Karpas-422 (cell line): ENCODE measurements at regions not wholly inside any gene's neighbourhood (a gene's known extent, or its start where the extent isn't known, plus 50 kb on each side); places are given as distances from the start of the nearest gene placed in this dataset.
"Not testable (repeated sequence)": the region's sequence is repeated elsewhere in the genome, so short reads cannot be mapped to it uniquely, and the experiment has no call there.

Source experiments
- DNase-seq: peaks from one replicate; pipeline ENCODE4 v3.0.0-alpha.2; 2015
- H2AFZ ChIP-seq: fragments of 200-600 bp; sonication (generic); 2 replicates; pipeline ENCODE4 v1.6.1; 2014; ENCODE audit warnings: antibody characterized with exemption, low read length, mixed read lengths
- H3K27ac ChIP-seq: fragments of 200-600 bp; sonication (generic); 2 replicates; pipeline ENCODE4 v1.5.1; 2014; ENCODE audit warnings: mild to moderate bottlenecking, low read length, moderate library complexity
- H3K27me3 ChIP-seq: fragments of 200-600 bp; sonication (generic); 2 replicates; pipeline ENCODE4 v1.6.1; 2014; ENCODE audit warnings: low read length, mixed read lengths
- H3K36me3 ChIP-seq: fragments of 200-600 bp; sonication (generic); 2 replicates; pipeline ENCODE4 v1.6.1; 2014; ENCODE audit warnings: low read length, mixed read lengths; ENCODE audit not compliant: insufficient read depth
- H3K4me1 ChIP-seq: fragments of 200-600 bp; sonication (generic); 2 replicates; pipeline ENCODE4 v1.6.1; 2014; ENCODE audit warnings: mild to moderate bottlenecking, low read length, mixed read lengths
- H3K4me2 ChIP-seq: fragments of 200-600 bp; sonication (generic); 2 replicates; pipeline ENCODE4 v1.6.1; 2014; ENCODE audit warnings: low read length, low read depth, mild to moderate bottlenecking; ENCODE audit not compliant: poor library complexity, severe bottlenecking
- H3K4me3 ChIP-seq: fragments of 200-600 bp; sonication (generic); 2 replicates; pipeline ENCODE4 v1.5.1; 2014; ENCODE audit warnings: mild to moderate bottlenecking, antibody characterized with exemption, low read length, mixed read lengths
- H3K79me2 ChIP-seq: fragments of 200-600 bp; sonication (generic); 2 replicates; pipeline ENCODE4 v1.6.1; 2014; ENCODE audit warnings: mild to moderate bottlenecking, low read length, mixed read lengths
- H3K9ac ChIP-seq: fragments of 200-600 bp; sonication (generic); 2 replicates; pipeline ENCODE4 v1.6.0; 2014; ENCODE audit warnings: low read length
- H3K9me2 ChIP-seq: fragments of 200-600 bp; sonication (generic), shearing (Covaris generic); replicated peaks from 2 replicates; pipeline ENCODE4 v1.6.0; 2014; ENCODE audit warnings: mild to moderate bottlenecking, low read length, moderate library complexity; ENCODE audit not compliant: insufficient read depth
- H3K9me3 ChIP-seq: fragments of 300-700, 200-600 bp; sonication (generic); 2 replicates; pipeline ENCODE4 v1.6.1; 2014; ENCODE audit warnings: low read length, mixed read lengths
- H4K20me1 ChIP-seq: fragments of 200-600 bp; sonication (generic); 2 replicates; pipeline ENCODE4 v1.6.1; 2014; ENCODE audit warnings: mild to moderate bottlenecking, antibody characterized with exemption, low read length, low read depth; ENCODE audit not compliant: insufficient read depth

GRCh38 chr7:46108272-46108671 lies 187.2 kb upstream of the IGFBP3 start:
- no peak overlapping the region for H2AFZ ChIP-seq
- H3K36me3 ChIP-seq = no peaks in the 10 kb centered on the region
- DNase-seq = no peak
- H3K9me2 ChIP-seq = no peaks in the 10 kb centered on the region
- no peak overlapping the region for H3K9ac ChIP-seq
- no peaks in the 10 kb centered on the region for H3K4me1 ChIP-seq
- no peaks in the 10 kb centered on the region for H4K20me1 ChIP-seq
- no peak overlapping the region for H3K4me3 ChIP-seq
- H3K4me2 ChIP-seq = no peak overlapping the region
- H3K9me3 ChIP-seq = no peaks in the 10 kb centered on the region
- H3K27me3 ChIP-seq = no peaks in the 10 kb centered on the region
- no peaks in the 10 kb centered on the region for H3K79me2 ChIP-seq
- no peak overlapping the region for H3K27ac ChIP-seq

DNA sequence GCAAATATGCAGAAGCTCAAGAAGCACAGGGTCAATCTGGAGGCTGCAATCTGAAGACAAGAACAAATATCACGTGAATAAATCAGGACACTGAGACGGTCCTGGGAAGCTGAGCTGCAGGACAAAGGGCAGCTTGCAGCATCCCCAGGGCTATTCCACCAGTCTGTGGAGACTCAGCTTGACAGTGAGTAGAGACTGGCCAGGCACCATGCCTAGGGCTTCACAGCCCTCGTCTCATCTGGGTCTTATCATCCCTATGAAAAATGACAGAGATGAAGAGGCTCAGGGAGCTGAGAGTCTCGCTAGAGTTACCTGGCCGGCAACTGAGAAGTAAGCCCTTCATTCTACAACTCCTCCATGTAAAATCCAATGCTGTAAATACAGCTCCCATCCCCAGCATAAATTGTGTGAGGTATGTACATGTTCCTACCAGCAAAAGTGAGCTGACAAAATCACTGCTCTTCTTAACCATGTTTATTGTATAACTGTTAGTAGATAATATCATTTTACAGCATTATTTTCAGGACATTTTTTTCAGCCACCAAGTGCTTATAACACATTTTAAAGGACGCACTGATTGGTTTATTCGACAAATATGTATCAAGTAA lies 186.6 kb upstream of the IGFBP3 start:
- Histone ChIP-seq H3K4me1 (no peaks in the 10 kb centered on the region), H2AFZ (no peak overlapping the region), H4K20me1 (no peaks in the 10 kb centered on the region), H3K36me3 (no peaks in the 10 kb centered on the region), H3K9me2 (no peaks in the 10 kb centered on the region), H3K4me3 (no peak overlapping the region), H3K9ac (no peak overlapping the region), H3K4me2 (no peak overlapping the region), H3K9me3 (no peaks in the 10 kb centered on the region), H3K27ac (no peak overlapping the region), H3K27me3 (no peaks in the 10 kb centered on the region), H3K79me2 (no peaks in the 10 kb centered on the region)
- no peak for DNase-seq

- no peaks in the 10 kb centered on the region for H3K4me1 ChIP-seq
- no peak overlapping the region for H3K9ac ChIP-seq
- no peak overlapping the region for H3K4me2 ChIP-seq
- H3K27me3 ChIP-seq = no peaks in the 10 kb centered on the region
- H3K9me2 ChIP-seq = no peaks in the 10 kb centered on the region
- no peaks in the 10 kb centered on the region for H3K9me3 ChIP-seq
- H3K4me3 ChIP-seq = no peak overlapping the region
- no peaks in the 10 kb centered on the region for H3K79me2 ChIP-seq
- H4K20me1 ChIP-seq = no peaks in the 10 kb centered on the region
- no peak for DNase-seq
- no peaks in the 10 kb centered on the region for H3K36me3 ChIP-seq
- no peak overlapping the region for H2AFZ ChIP-seq
- no peak overlapping the region for H3K27ac ChIP-seq
Observed at GRCh38 chr7:46100521-46100920, 179.4 kb upstream of the IGFBP3 start.

GRCh38 chr7:46099076-46099475 lies 178.0 kb upstream of the IGFBP3 start:
- no peaks in the 10 kb centered on the region for H4K20me1 ChIP-seq
- no peak overlapping the region for H3K9ac ChIP-seq
- H2AFZ ChIP-seq = no peak overlapping the region
- no peaks in the 10 kb centered on the region for H3K9me3 ChIP-seq
- no peak overlapping the region for H3K4me2 ChIP-seq
- no peak overlapping the region for H3K4me3 ChIP-seq
- H3K4me1 ChIP-seq = no peaks in the 10 kb centered on the region
- H3K27ac ChIP-seq = no peak overlapping the region
- H3K27me3 ChIP-seq = no peaks in the 10 kb centered on the region
- DNase-seq = no peak
- no peaks in the 10 kb centered on the region for H3K79me2 ChIP-seq
- H3K36me3 ChIP-seq = no peaks in the 10 kb centered on the region
- H3K9me2 ChIP-seq = no peaks in the 10 kb centered on the region

DNA sequence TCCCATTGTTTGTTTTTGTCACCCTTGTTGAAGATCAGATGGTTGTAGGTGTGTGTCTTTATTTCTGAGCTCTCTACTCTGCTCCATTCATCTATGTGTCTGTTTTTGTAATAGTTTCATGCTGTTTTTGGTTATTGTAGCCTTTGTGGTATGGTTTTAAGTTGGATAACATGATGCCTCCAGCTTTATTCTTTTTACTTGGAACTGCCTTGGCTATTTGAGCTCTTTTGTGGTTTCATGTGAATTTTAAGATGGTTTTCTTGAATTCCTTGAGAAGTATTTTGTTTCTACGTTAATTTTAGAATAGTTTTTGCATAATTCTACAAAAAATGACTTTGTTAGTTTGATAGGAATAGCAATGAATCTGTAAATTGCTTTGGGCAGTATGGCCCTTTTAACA lies 170.0 kb upstream of the IGFBP3 start:
- no peak overlapping the region for H3K4me2 ChIP-seq
- H3K4me3 ChIP-seq = no peak overlapping the region
- H3K27ac ChIP-seq = no peak overlapping the region
- no peaks in the 10 kb centered on the region for H3K79me2 ChIP-seq
- H3K36me3 ChIP-seq = no peaks in the 10 kb centered on the region
- no peak for DNase-seq
- H3K4me1 ChIP-seq = no peaks in the 10 kb centered on the region
- H3K9ac ChIP-seq = no peak overlapping the region
- no peaks in the 10 kb centered on the region for H3K9me2 ChIP-seq
- no peaks in the 10 kb centered on the region for H3K9me3 ChIP-seq
- H4K20me1 ChIP-seq = no peaks in the 10 kb centered on the region
- H2AFZ ChIP-seq = no peak overlapping the region
- no peaks in the 10 kb centered on the region for H3K27me3 ChIP-seq

DNA sequence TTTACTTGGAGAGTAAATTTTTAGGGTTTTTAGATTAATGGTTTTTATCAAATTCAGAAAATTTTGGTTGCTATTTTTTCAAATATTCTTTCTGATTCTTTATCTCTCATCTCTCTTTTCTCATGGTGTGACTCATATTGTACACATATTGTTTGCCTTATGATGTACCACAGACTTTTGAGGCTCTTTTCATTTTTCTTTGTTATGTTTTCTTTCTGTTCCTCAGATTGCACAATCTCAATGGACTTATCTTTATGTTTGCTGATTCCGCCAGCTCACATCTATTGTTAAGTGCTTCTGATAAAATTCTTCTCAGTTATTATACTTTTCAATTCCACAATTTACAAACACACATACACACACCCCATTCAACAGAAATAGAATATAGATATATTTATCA lies 168.2 kb upstream of the IGFBP3 start:
- no peak for DNase-seq
- Histone ChIP-seq H2AFZ (no peak overlapping the region), H3K9me3 (no peaks in the 10 kb centered on the region), H3K4me1 (no peaks in the 10 kb centered on the region), H3K27me3 (no peaks in the 10 kb centered on the region), H3K27ac (no peak overlapping the region), H3K9ac (no peak overlapping the region), H3K36me3 (no peaks in the 10 kb centered on the region), H3K79me2 (no peaks in the 10 kb centered on the region), H3K9me2 (no peaks in the 10 kb centered on the region), H4K20me1 (no peaks in the 10 kb centered on the region), H3K4me2 (no peak overlapping the region), H3K4me3 (no peak overlapping the region)

- not testable (repeated sequence) for H3K9me2 ChIP-seq, H4K20me1 ChIP-seq, H3K9me3 ChIP-seq, H3K9ac ChIP-seq, H3K4me1 ChIP-seq, H3K36me3 ChIP-seq, H3K27me3 ChIP-seq, DNase-seq, H3K4me3 ChIP-seq, H2AFZ ChIP-seq, H3K4me2 ChIP-seq, H3K79me2 ChIP-seq, H3K27ac ChIP-seq
Observed at GRCh38 chr7:46088486-46088885, 167.4 kb upstream of the IGFBP3 start.

- no peaks in the 10 kb centered on the region for H3K27me3 ChIP-seq
- no peaks in the 10 kb centered on the region for H3K9me3 ChIP-seq
- H3K9me2 ChIP-seq = no peaks in the 10 kb centered on the region
- no peaks in the 10 kb centered on the region for H4K20me1 ChIP-seq
- DNase-seq = no peak
- H3K4me3 ChIP-seq = no peak overlapping the region
- no peaks in the 10 kb centered on the region for H3K4me1 ChIP-seq
- H3K36me3 ChIP-seq = no peaks in the 10 kb centered on the region
- H3K27ac ChIP-seq = no peak overlapping the region
- H3K79me2 ChIP-seq = no peaks in the 10 kb centered on the region
- H2AFZ ChIP-seq = no peak overlapping the region
- H3K9ac ChIP-seq = no peak overlapping the region
- H3K4me2 ChIP-seq = no peak overlapping the region
Observed at GRCh38 chr7:46080595-46081159, 159.6 kb upstream of the IGFBP3 start.
